Glutamatergic neuron (in vitro differentiated cells): ENCODE measurements at regions not wholly inside any gene's neighbourhood (a gene's known extent, or its start where the extent isn't known, plus 50 kb on each side); places are given as distances from the start of the nearest gene placed in this dataset.

ENCODE experiments used
- DNase-seq: peaks from one replicate; pipeline ENCODE4 v3.0.0; 2022
- H3K27ac Mint-ChIP-seq: one replicate; pipeline ENCODE4 v1.8.0; 2020; ENCODE audit warnings: mild to moderate bottlenecking, mixed read lengths, inconsistent platforms; ENCODE audit not compliant: unreplicated experiment
- H3K27me3 Mint-ChIP-seq: one replicate; pipeline ENCODE4 v1.8.0; 2020; ENCODE audit warnings: mild to moderate bottlenecking, moderate library complexity, mixed read lengths, inconsistent platforms; ENCODE audit not compliant: unreplicated experiment
- H3K36me3 Mint-ChIP-seq: one replicate; pipeline ENCODE4 v1.8.0; 2020; ENCODE audit warnings: mild to moderate bottlenecking, mixed read lengths, inconsistent platforms; ENCODE audit not compliant: unreplicated experiment
- H3K4me1 Mint-ChIP-seq: one replicate; pipeline ENCODE4 v1.8.0; 2020; ENCODE audit warnings: mild to moderate bottlenecking, low read depth, mixed read lengths, inconsistent platforms; ENCODE audit not compliant: unreplicated experiment
- H3K4me3 Mint-ChIP-seq: one replicate; pipeline ENCODE4 v1.8.0; 2020; ENCODE audit warnings: mild to moderate bottlenecking, mixed read lengths, inconsistent platforms; ENCODE audit not compliant: unreplicated experiment
- H3K9me3 Mint-ChIP-seq: one replicate; pipeline ENCODE4 v1.8.0; 2020; ENCODE audit warnings: mild to moderate bottlenecking, moderate library complexity, mixed read lengths, inconsistent platforms; ENCODE audit not compliant: unreplicated experiment
- TF ChIP-seq, protein P1 (sequence below): fragments of 200-600 bp; sonication (generic); IDR thresholded peaks from one replicate; pipeline ENCODE4 v1.5.0; 2021; ENCODE audit not compliant: partially characterized antibody, unreplicated experiment

DNA sequence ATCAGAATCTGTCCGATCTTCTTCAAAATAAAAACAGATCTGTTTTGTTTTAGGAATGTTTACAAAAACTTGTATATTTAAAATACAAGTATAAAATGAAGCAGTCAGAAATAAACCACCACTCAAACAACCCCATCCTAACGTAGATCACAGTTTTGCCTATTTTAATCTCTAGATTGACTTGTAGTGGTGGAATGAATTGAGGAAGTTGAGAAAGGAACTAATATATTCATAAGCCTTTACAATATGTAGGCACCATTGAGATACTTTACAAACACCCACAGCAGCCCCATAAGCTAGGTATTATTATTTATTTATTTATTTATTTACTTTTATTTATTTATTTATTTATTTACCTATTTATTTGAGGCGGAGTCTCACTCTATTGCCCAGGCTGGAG lies 52.3 kb upstream of the KLF3 start:
- no peak for DNase-seq
- H3K4me1 Mint-ChIP-seq = no peaks in the 10 kb centered on the region
- no peak overlapping the region for H3K4me3 Mint-ChIP-seq
- TF ChIP-seq, protein P1, sequence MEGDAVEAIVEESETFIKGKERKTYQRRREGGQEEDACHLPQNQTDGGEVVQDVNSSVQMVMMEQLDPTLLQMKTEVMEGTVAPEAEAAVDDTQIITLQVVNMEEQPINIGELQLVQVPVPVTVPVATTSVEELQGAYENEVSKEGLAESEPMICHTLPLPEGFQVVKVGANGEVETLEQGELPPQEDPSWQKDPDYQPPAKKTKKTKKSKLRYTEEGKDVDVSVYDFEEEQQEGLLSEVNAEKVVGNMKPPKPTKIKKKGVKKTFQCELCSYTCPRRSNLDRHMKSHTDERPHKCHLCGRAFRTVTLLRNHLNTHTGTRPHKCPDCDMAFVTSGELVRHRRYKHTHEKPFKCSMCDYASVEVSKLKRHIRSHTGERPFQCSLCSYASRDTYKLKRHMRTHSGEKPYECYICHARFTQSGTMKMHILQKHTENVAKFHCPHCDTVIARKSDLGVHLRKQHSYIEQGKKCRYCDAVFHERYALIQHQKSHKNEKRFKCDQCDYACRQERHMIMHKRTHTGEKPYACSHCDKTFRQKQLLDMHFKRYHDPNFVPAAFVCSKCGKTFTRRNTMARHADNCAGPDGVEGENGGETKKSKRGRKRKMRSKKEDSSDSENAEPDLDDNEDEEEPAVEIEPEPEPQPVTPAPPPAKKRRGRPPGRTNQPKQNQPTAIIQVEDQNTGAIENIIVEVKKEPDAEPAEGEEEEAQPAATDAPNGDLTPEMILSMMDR = no peak
- no peaks in the 10 kb centered on the region for H3K36me3 Mint-ChIP-seq
- no peaks in the 10 kb centered on the region for H3K9me3 Mint-ChIP-seq
- H3K27ac Mint-ChIP-seq = no peak overlapping the region
- H3K27me3 Mint-ChIP-seq = no peaks in the 10 kb centered on the region

DNA sequence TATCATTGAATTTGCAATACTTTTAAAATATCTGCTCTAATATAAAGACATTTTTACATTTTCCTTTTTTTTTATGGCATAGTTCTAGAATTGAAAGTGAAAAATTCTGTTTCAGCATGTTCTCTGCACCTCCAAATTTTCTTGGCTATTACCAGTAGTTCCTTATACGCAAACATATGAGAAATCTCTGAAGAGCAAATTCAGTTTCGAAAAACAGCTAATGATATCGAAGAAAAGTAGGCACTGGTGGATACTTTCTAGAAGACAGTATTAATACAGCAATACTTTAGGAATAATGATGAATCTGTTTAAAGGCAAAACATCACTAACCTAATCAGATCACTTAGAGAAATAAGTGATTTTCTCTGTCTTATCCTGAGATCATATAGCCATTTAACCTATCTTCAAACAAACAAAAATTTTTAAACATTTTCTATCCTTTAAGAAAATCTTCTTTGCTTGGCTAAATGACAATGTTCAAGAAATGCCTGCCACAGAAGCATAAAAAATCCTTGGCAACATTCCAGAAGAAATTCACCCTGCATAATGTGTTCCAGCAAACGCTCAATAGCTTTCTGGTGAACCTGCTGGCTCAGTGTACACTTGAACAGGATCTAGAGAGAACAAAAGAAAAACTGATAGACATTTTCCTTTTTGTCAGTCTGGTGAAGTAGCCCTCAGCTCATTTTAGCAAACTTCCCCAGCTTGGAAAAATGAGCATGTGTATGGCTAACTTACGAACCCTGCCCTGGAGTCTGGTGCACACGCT lies 51.2 kb upstream of the KLF3 start:
- no peak for DNase-seq
- Mint-ChIP-seq H3K9me3 (no peaks in the 10 kb centered on the region), H3K27ac (no peak overlapping the region), H3K27me3 (no peaks in the 10 kb centered on the region), H3K36me3 (no peaks in the 10 kb centered on the region), H3K4me3 (no peak overlapping the region), H3K4me1 (no peaks in the 10 kb centered on the region)
- TF ChIP-seq, protein P1 = no peak
